ENCODE measurements at regions not wholly inside any gene's neighbourhood (a gene's known extent, or its start where the extent isn't known, plus 50 kb on each side); places are given as distances from the start of the nearest gene placed in this dataset.

DNA sequence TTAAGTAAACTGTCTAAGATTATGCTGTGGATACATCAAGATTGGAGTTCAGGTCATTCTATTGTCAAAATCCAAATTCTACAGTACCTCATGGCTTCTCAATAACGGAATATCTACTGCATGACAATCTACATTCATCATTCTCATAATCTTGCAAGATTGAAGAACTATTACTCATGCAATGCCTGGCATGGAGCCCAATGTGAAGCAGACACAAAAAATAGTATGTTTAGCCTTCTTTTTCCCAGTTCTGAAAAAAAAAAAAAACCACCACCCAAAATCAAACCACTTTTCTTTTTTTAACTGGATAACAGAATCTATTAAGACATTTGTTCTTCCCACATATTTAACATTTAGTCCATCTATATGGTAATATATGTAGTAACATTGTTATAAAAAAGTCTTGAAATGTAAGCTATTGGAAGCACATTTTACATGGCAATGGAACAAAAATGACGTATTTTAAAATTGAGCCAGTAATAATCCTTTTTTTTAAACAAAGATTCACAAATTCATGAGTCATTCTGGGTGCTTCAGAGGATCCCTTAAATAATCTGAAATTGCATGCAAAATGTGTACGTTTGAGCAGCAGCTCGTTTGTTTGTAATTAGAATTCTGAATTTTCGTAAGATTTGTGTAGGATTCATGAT, 232.2 kb upstream of the FMR1 start:
- DNase-seq (ENCODE audit: low spot score) (no peak), ATAC-seq (no peak)
- intact Hi-C loops (cut with DNase I) = loop anchor here (5.0 kb wide), 1 partner anchor 422 kb away; no protein-coding TSS in a partner anchor

DNA sequence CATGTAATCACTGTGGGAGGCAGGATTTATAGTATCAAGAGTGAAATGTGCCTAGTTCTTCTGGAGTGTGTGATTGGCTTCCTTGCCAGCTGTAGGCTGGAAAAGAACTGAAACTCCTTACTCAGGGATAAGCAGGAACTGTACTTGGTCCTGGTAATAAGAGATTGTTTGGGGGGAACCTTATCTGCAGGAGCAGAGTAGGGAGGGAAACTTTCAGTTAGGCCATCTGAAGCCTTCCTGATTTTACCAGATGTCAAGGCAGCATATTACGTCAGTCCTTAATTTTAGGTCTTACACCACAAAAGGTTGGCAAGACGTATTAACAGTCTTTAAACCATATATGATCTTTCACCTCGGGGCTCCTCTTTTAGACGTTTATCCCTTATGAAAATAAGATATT, 231.5 kb upstream of the FMR1 start:
- ATAC-seq = no peak
- intact Hi-C loops (cut with DNase I) = no loop called here
- DNase-seq (ENCODE audit: low spot score) = no peak

DNA sequence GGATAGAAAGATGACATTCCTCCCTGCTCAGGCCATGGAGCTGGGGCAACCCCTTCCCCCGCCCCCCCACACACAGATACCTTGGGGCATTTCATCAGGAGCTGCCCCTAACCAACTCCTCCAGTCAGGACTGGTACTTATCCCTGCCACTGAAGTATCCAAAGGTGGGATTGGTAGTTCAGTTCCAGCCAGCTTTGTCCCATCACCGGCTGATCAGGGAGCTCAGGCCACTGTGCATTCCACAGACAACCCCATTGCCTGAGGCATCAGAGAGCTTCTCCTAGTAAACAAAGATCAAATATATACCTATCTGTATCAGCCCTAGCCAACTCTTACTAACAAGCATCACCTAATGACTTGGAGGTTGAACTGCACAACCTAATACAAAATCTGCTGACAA, 218.2 kb upstream of the FMR1 start:
- ATAC-seq (no peak), DNase-seq (ENCODE audit: low spot score) (no peak)
- intact Hi-C loops (cut with DNase I) = no loop called here

DNA sequence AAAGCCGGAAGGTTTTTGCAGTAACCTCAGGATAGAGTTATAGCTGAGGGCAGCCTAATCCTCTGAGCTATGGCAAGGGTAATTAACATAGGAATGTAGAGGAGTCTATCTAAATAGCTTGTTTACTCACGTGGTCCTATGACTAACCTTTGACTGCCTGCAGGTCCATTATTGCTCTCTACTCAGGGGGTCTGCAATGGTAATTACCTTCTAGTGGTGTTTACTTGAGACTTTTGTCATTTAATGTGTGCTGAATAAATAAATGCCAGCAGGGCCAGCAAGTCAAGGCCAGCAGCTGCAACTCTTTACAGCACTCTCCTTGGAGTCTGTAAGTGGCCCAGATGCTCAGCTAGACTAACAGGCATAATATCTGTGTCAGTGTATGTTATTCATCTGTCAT, 212.7 kb upstream of the FMR1 start:
- intact Hi-C loops (cut with DNase I) = no loop called here
- no peak for DNase-seq (ENCODE audit: low spot score)
- no peak for ATAC-seq

DNA sequence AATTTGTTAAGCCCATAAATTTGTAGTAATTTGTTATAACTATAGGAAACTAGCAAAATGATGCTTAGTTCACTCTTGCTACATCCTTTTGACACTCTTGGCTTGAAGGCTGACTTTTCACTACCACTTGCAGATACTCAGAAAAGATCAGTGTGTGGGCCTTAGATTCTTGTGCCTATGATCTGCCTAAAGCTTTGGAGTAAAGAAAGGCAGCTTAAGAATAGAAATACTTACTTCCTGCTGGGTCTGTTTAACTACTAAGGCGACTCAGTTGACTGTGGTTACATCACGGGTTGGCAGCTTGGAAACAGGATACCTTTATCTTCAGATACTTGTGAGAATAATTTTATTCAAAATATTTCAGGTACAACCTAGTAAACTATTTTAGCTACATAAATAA, 201.4 kb upstream of the FMR1 start:
- DNase-seq (ENCODE audit: low spot score) (no peak), ATAC-seq (no peak)
- intact Hi-C loops (cut with DNase I) = no loop called here

DNA sequence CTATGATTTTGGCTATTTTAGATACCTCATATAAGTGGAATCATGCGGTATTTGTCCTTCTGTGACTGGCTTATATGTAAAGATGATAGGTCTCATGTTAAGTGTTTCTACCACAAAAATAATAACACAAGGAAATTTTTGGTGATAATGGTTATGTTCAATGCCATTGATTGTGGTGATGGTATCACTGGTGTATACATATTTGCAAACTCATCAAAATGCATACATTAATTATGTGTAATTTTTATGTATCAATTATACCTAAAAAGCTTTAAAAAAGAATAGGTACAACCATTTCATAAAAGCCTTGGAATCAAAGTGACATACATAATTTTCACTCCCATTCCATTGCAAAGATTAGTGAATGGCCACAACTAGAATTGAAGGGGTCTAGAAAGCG, 178.3 kb upstream of the FMR1 start:
- ATAC-seq (no peak), DNase-seq (ENCODE audit: low spot score) (no peak)
- intact Hi-C loops (cut with DNase I) = no loop called here

DNA sequence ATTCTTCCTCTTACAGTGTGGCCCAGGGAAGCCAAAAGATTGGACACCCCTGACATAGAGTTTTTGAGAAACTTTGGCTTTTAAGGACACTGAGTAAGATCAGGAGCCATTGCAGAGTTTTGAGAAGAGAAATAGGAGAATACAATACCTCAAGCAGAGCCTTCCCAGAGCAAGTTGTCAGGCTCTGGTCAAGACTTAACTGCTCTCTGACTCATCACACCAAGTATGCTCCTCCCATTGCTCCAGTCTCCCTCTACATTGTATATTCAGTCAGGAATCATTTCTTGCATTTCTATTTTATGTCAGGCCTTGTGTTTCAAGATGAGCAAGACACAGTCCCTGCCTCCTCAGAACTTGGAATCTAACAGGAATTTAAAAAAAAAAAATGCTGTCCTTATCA, 176.4 kb upstream of the FMR1 start:
- DNase-seq (ENCODE audit: low spot score) (no peak), ATAC-seq (no peak)
- intact Hi-C loops (cut with DNase I) = no loop called here

DNA sequence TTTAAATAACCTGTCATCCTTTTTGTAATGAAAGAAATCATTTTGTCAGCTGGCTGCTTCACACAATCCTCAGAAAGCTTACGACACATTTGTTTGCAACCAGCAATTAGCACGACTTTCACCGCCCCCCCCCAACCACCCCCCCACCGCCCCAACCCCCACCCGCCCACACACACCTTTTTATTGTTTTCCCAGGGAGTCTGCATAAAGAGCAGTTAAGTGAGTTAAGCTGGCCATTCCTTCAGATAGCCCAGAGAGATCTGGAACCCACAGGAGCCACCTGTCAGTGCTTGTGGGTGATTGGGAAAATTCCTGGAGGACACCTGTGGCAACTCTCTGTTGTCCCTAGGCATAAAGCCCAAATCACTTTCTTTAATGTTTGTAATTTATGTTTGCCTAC, 175.7 kb upstream of the FMR1 start:
- ATAC-seq (no peak), DNase-seq (ENCODE audit: low spot score) (no peak)
- intact Hi-C loops (cut with DNase I) = no loop called here

DNA sequence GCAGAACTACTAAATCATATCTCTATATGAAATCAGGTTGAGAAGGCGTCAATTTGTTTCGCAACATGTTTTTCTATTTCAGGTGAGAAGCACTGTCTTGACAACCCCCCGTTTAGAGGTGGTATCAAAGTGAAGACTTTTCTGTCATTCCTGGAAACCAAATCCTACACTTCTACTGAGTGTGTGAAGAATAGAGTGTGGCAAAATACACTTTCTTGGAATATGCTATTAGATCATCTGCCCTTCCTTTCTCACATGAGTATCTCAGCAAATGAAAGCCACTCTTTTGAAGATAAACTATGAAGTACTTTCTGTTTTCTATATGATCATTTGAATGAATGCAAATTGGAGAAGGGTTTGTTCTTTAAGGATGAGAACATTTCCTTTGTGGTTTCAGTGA, 174.0 kb upstream of the FMR1 start:
- DNase-seq (ENCODE audit: low spot score) (no peak), ATAC-seq (no peak)
- intact Hi-C loops (cut with DNase I) = no loop called here

DNA sequence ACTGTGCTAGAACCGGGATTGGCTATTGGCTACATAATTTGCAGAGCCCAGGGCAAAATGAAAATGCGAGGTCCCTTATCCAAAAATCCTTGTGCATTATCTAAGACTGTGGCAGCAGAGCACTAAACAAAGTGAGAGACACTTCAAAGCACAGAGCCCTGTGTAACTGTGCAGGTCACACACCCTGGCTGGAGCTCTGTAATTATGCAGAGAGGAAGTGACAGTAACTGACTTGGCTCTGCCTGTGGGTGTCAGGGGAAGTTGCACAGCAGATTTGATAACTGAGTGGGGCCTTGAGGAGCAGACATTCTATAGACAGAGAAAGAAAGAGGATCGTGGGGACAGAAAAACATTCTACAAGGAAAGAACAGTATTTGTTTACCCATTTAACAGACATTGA, 173.5 kb upstream of the FMR1 start:
- ATAC-seq = no peak

DNA sequence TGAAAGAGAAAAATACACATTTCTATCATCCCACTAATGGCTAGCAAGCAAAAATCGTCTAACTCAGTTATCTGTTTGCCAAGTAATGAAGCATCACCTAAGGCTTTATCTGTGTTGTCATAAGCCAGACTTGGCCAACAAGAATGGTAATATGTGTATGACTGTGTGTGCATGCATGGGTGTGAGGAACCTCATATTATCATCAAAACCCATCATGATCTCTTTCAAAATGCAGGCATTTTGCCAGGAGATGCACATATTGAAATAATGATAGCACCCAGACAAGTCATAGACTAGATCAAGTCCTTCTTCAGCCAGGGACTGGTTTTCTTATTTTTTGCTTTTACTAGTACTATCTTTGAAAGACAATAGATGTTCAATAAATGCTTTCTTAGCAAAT, 172.5 kb upstream of the FMR1 start:
- intact Hi-C loops (cut with DNase I) = no loop called here

More for the DNA sequence above, 173.5 kb upstream of the FMR1 start:
- intact Hi-C loops (cut with DNase I) = no loop called here
- DNase-seq (ENCODE audit: low spot score) = no peak

DNA sequence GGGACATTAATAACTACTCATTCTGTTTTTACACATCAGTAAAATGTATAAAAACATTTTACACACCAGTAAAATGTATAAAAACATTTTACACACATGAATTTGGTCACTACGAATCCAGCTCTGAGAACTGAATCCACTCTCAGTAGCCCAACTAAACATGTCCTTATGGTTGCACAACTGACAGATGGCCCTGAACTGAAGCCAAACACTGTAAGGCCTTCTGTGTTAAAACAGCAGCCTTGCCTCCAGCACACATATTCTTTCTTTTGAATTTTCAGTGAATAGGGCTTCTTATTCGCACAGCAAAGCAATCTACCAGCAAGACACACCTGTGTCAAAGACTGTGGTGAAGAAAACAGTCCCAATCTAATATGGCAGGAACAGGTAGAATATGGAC, 169.9 kb upstream of the FMR1 start:
- DNase-seq (ENCODE audit: low spot score) = no peak
- intact Hi-C loops (cut with DNase I) = no loop called here
- ATAC-seq = no peak

More for the DNA sequence above, 172.5 kb upstream of the FMR1 start:
- DNase-seq (ENCODE audit: low spot score) (no peak), ATAC-seq (no peak)

DNA sequence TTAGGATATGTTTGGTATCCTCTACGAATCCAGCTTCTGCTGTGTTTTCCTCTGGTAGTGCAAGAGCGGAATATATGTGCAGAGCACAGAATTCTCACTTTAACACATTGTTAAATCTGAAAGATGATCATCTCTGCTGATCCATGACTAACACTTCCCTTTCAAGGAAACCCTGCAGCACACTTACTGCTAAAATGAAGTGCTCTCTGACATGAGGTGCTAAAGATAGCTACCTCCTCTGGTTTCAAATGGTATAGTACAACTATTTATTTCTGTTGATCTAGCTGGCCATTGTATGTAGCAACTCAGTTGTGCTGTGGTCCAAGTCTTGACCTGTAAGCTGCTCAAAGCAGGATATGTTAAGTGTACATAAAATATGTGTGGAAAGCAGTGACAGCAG, 162.4 kb upstream of the FMR1 start:
- intact Hi-C loops (cut with DNase I) = no loop called here
- ATAC-seq = no peak

DNA sequence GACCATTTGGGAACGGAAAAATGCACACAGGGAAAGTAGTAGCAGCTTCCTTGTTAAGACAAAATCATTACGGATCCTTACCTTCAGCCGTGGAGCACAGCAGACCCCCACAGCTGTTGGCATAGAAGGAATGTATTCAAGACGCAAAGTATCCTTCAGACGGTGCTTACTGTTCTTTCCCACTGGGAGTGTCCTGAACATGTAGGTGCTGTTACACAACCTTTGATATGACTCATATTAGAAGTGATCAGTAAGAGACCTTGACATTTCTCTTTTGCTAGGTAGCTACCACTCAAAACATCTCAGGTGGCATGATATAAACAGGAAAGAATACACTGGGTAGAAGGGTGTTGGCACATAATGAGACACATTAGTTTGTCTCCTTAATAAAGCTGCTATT, 154.0 kb upstream of the FMR1 start:
- no peak for DNase-seq (ENCODE audit: low spot score)
- intact Hi-C loops (cut with DNase I) = no loop called here
- ATAC-seq = no peak

More for the DNA sequence above, 162.4 kb upstream of the FMR1 start:
- DNase-seq (ENCODE audit: low spot score) = no peak

DNA sequence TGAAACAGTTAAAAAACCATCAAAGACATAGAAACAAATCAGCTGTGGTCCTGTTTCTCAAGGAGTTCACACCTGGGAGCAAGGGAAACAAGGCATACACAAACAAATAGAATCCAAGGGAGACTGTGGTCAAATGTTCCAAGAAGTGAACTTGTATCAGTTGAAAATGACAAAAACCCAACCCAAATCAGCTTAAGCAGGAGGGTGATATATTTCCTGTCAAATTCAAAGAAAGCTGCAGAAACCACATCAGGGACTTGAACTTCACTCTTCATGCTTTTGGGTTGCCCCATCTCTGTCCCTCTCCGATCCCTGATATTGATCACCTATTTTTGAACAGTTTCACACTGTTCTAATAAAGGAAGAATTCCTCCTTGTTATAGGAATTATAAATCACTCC, 148.6 kb upstream of the FMR1 start:
- no peak for DNase-seq (ENCODE audit: low spot score)
- intact Hi-C loops (cut with DNase I) = no loop called here

DNA sequence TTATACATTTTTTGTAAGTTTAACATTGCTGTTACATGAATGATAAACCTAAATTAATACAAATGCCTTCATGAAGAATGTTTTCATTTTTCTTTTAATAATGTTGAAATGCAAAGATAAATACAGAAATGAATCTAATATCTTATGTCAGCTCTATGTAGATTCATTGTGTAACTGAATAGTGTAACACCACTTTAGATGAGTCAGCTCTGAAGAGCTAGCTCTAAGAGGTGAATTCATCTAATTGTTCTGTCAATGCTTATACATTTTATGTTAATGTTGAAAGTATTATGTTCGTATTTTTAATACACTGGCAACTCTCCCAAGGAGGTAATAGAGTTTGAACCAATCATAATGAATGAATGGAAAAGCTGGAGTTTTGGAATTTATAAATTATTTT, 146.9 kb upstream of the FMR1 start:
- intact Hi-C loops (cut with DNase I) = no loop called here
- ATAC-seq (no peak), DNase-seq (ENCODE audit: low spot score) (no peak)

More for the DNA sequence above, 148.6 kb upstream of the FMR1 start:
- ATAC-seq = no peak

DNA sequence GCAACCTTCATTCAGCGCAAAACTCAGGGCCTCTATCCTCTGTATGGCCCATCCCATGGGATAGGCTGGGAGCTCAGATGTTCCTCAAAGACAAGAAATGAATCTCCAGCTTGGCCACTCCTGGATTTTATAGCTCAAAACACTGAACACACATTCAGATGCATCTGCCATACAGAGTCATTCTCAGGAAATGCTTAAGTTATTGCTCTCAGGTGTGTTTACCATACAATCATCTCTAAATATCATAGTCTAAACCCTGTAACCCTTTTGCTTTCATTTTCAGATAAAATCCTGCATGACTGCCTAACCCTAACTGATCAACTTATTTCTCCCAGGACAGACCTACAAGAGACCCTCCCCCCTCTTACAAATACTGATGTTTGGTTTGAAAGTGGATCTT, 140.9 kb upstream of the FMR1 start:
- ATAC-seq (no peak), DNase-seq (ENCODE audit: low spot score) (no peak)
- intact Hi-C loops (cut with DNase I) = no loop called here

DNA sequence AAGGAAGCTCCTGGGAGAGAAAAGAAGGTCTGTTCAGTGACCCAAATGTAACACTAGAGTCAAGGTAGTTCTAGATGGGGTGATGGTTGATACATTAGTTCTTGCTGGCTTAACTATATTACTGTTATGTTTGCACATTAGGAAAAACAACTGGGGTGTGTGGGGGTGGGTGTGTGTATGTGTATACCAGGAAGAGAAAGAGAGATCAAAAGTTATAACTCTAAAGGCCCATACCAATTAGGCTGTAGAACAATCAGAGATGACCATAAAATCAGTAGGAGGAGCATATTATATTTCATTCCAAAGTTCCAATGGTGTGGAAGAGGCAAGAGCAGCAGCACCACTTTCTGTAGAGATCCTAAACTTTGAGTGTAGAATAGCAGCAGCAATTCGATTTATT, 134.7 kb upstream of the FMR1 start:
- no peak for ATAC-seq
- no peak for DNase-seq (ENCODE audit: low spot score)
- intact Hi-C loops (cut with DNase I) = no loop called here

DNA sequence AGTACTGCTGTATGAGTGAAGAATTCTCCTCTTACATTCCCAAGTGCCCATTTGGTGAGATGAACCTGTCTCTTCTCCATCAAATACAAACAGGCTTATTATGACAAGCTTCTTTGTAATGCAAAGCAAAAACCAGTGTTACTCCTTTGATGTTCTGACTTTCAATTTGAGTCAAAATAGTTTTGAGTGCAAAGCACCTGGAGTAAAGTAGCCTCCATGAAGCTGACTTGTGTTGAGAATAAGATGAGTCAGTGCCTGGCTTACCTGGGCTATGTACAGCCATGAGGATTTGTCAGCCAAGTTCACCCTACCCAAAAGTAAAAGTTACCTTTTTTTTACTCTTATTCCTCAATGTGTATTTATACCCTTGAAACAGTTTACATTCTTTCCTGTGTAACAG, 132.5 kb upstream of the FMR1 start:
- ATAC-seq = no peak
- intact Hi-C loops (cut with DNase I) = no loop called here

DNA sequence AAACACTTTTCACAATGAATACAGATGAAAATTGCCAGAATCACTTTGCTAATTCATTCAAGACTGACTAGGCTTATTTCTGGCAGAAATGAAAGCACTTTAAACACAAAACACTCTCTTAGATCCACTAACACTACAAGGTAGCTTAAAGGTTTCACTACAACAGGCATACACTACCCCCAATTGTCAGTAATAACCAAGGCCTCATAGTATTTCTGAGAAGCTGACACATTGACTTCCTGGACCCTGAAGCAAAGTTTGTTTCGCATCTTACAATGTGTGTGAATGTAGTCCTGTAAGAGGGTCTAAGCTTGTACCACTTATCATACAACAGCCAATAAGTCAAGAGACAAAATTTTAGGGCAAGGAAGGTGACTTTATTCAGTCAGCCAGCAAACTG, 129.9 kb upstream of the FMR1 start:
- no peak for DNase-seq (ENCODE audit: low spot score)
- no peak for ATAC-seq
- intact Hi-C loops (cut with DNase I) = no loop called here

More for the DNA sequence above, 132.5 kb upstream of the FMR1 start:
- DNase-seq (ENCODE audit: low spot score) = no peak

DNA sequence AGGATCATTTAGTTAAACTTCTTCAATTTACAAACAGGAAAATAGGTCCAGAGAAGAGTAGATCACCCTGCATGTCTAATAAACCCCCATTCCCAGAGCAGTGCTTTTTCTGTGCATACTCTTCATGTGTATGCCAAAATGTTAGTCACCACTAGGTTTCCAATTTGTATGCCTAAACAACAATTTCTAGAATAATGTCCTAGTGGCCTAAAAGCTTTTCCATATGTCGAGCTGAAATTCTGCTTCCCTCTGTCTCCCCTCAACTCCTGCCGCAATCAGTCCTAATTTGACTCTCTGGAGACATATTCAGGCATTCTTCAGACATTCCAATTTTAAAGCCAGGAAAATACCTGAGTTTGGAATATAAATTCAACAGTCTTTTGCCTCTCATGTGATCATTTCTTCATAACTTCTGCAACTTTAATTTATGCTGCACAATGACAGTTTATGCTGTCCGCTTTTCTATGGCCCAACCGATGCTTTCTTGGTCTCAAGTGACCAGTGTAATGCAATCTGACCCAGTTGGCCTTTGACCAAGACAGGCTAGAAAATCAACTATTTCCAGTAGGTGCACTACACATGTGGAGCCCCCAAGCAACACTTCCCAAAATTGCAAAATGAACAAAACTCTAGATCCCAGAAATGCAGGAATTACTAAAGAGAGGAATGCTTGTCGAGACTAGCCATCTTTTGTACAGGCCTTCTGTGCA, 122.9 kb upstream of the FMR1 start:
- no peak for ATAC-seq
- no peak for DNase-seq (ENCODE audit: low spot score)
- intact Hi-C loops (cut with DNase I) = no loop called here

All from sciatic nerve (tissue), 2 donors.